ENCODE measurements at regions not wholly inside any gene's neighbourhood (a gene's known extent, or its start where the extent isn't known, plus 50 kb on each side); places are given as distances from the start of the nearest gene placed in this dataset.
"Not testable (repeated sequence)": the region's sequence is repeated elsewhere in the genome, so short reads cannot be mapped to it uniquely, and the experiment has no call there.

DNA sequence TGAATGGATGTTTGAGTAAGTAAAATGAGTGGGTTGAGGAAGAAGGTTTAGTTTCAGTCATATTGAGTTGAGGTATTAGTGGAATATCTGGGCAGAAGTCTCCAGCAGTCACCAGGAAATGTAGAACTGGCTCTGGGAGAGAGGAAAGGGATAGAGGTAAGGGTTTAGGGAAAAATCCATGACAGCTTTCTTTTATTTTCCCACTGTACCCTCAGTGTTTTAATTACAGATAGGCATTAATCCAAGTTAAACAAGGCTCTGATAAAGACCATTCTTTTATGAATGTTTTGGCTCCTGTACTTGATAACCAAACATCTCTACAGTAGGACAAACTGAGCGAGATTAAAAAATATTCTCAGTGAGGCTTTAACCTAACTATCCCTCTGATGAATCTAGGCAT is 318.4 kb upstream of the SYNCRIP start:
- DNase-seq (ENCODE audit: low spot score) = no peak

DNA sequence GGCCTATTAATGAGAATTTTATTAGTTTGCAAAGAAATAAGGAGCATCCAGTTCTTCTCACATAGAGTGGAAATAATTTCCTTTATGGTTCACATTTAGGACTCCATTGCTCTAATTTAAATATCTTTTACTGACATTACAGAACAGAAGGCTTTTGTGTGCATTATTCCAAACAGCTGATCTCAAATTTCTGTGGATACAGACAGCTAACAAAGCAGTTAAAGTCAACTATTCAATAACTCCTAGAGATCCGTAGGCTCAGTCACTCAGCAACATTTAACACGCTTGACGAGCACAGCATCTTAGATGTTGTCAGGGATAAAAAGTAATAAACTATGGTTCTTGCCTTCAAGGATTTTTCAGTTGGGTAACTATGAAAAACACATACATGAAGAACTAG is 305.8 kb upstream of the SYNCRIP start:
- no peak for DNase-seq (ENCODE audit: low spot score)

DNA sequence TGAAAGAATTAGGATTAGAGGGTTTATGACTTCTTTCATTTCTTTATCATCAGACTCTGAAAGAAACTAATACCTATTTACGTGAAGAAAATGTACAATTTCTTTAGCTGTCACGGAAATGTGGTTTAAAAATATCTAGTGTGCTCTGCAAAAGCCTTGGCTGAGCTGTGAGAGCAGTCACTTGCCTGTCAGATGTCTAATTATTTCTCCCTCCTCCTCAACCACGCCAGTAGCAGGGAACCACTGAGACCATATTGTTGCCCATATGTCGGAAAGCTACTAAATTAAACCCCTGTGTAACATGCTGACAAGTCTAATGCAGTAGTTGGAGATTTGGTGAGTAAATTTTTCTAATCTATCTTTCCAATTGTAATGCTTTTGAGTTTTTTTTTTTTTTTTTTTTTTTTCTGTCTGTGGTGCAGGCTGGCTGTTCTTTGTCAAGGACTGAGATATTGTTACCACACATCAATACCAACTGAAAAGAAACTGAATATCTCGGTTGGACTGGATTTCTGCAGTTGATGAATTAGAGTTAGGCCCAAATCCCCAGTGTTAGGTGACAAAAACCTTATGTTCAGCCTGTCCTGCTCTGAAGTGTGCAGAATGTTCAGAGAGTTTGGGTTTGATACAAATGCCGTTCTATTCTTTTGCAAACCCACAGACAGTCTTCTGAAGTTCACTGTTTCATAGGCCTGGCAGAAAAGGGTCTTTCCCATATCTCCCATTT is 302.9 kb upstream of the SYNCRIP start:
- DNase-seq (ENCODE audit: low spot score) = no peak

DNA sequence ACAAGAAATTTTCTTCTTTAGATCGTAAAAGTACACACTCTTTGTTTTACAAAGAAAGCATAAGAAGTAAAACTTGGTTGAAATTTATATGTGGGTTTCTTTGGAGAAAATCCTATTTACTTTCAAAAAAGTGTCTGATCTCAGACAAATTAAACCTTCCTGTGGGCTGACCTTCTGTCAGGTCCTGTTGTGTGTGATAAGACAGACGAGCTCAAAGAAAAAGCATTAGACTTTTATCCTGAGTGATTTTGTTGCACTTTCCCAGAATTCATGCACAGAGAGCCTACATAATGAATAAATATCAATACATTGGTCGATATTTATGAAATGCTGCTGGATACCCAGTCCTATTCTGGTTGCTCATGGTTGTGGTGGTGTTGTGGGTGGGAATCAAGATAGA is 302.1 kb upstream of the SYNCRIP start:
- no peak for DNase-seq (ENCODE audit: low spot score)

DNA sequence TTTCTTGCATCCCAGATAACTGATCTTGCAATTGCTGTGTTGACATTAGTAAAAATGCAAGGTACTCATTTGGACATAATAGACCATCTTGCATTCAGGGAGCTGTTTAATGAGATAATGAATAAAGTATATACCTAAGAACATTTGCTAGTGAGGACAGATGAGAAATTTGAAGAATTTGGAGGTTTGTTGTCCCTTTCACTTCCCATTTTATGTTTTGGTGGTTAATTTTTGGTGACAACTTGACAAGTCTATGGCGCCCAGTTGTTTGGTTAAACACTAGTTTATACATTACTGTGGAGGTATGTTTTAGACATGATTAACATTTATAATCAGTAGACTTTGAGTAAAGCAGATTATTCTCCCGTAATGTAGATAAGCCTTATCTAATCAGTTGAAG is 300.2 kb upstream of the SYNCRIP start:
- no peak for DNase-seq (ENCODE audit: low spot score)

DNA sequence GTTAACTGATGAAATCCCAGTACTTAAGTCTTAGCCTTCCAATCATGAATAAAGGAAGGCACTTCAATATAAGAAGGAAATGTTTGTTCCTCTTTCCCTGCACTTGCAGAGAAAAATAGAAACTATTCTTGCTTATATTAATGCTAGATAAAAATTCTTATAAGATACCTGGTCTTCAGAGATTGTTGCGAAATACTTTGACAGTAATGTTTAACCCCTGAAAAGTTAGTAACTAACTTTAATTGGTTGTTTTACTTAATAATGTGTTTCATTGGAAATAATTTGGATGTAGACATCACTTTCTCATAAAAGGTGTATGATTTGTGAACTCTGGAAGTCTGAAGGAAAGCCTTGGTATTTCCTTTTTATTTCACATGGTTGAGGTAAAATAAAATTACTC is 294.2 kb upstream of the SYNCRIP start:
- DNase-seq (ENCODE audit: low spot score) = no peak

DNA sequence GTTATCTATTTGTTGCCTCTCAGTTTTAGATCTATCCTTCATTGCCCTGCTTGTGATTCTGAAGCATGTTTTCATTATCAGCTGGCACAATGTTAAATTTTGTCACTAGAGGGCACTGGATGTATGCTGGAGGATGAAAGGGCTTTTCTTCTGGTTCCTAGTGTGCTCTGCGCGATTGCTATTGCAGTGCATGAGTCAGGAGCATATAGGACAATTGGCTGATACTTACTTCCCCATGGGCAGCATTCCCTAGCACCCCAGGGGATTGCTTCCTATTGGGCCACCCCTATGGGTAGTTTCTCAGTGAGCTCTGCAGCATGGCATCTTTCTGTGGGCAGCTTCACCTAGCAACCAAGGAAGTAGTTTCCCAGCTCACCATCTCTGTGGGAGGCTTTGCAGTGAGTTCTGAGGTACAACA is 280.3 kb upstream of the SYNCRIP start:
- peak; percentile 53 for DNase-seq (ENCODE audit: low spot score)

DNA sequence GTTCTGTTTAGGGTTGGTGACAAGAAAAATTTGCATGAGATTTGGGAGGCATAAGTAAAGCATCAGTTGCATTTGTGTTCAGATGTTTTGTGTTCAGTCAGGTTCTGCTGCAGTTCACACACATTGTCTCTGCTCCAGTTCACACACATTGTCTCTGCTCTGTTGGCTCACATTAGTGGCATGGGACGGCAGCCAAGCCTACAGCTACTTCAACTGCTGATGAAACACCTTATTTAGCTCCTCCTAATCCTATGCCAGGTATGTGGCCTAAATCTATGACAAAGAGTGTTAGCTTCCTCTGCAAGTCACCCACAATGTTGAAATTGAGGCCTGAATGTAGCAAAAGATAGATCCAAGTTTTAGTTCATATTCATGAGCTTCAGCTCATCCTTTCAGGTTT is 278.1 kb upstream of the SYNCRIP start:
- DNase-seq (ENCODE audit: low spot score) = no peak

DNA sequence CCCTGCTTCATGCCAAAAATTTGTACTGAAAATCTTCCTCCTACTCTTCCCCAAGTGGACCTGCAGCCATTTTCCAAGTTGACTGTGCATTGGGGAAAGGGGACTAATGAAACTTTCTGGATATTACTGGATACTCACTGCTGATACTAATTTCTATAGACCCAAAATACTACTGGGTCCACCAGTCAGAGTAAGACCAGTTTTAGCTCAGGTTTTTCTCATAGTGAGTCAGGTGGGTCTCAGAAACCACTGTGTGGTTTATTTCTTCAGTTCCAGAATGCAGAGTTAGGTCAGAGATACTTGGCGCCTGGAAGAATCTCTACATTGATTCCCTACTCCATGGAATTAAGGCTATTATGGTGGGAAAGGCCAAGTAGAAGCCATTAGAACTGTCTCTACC is 274.8 kb upstream of the SYNCRIP start:
- no peak for DNase-seq (ENCODE audit: low spot score)

DNA sequence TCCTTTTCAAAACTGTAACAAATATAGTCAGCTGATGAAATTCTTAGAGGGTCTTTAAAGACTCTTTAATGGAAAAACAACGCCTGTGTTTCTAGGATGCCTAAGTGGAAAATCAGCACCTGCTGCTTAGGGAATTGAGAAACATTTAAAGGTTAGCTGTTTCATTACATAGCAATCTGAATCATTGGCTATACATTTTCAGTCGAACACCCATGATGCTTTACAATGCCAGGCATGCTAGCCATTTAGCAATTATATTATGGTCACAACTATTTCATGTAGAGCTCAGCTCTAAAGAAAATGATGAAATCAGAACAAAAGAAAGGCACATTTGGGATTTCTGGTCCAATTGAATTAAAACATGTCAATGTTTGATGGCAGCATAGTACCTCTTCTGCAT is 270.3 kb upstream of the SYNCRIP start:
- no peak for DNase-seq (ENCODE audit: low spot score)

DNA sequence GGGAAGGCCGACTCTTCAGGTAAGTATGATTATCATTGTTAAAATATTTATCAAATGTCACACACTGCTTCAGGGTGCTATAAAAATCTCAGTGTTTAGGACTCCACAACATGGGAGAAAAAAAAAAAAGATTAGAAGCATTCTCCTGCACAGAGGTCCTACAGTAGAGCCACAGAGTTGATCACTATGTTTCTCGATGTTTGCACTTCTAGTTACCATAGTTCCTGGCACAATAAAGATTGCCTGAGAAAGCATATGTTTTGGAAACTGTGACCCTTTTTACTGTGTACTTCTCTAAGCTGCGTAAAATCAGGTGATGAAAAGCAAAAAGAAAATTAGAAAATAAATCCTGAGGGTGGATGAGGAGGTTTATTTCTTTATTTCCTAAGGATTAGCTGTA is 269.9 kb upstream of the SYNCRIP start:
- DNase-seq (ENCODE audit: low spot score) = no peak

DNA sequence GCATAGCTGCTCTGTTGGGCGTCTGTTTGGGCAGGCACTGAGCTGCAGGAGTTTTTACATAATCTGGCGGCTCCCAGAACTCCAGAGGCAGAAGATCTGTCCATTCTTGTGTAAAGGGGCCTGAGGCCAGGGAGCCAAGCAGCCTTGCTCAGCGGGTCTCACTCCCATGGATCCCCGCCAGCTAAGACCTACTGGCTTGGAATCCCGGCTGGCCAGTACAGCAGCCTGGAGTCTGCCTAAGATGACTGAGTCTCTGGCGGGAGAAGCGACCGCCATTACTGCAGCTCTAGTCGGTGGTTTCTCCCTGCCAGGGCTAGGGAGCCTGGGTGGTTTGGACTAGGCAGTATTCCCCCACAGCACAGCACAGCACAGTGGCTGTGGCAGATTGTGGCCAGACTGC is 268.4 kb upstream of the SYNCRIP start:
- DNase-seq (ENCODE audit: low spot score) = no peak

DNA sequence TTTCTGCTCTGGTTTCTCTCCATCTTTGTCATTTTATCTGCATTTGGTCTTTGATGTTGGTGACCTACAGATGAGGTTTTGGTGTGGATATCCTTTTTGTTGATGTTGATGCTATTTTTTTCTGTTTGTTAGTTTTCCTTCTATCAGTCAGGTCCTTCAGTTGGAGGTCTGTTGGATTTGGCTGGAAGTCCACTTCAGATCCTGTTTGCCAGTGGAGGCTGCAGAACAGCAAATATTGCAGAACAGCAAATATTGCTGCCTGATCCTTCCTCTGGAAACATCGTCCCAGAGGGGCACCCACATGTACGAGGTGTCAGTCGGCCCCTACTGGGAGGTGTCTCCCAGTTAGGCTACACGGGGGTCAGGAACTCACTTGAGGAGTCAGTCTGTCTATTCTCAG is 265.4 kb upstream of the SYNCRIP start:
- DNase-seq (ENCODE audit: low spot score) = not testable (repeated sequence)

DNA sequence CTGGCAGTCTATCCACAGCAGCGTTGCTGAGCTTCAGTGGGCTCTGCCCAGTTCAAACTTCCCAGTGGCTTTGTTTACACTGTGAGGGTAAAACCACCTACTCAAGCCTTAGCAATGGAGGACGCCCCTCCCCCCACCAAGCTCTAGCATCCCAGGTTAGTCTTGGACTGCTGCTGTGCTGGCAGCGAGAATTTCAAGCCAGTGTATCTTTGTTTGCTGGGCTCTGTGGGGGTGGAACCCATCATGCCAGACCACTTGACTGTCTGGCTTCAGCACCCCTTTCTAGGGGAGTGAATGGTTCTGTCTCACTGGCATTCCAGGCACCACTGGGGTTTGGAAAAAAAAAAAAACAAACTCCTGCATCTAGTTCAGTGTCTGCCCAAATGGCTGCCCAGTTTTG is 249.7 kb upstream of the SYNCRIP start:
- DNase-seq (ENCODE audit: low spot score) = no peak

DNA sequence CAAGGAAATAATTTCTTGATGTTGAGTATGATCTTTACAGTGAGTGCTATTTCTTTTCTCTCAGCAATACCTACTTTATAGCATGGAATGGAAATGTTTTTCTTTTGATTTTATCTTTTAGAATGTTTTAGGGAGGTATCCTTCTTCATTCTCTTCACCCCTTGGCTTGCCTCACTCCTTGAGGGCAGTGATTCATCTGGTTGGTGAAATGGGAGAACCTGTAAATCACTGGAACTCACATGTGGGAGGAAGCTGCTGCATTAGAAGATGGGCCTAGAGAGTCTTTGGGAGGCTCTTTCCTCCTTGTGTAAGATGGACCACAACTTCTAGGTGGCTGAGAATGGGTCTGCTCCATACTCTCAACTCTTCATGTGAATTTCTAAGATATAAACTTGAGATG is 244.8 kb upstream of the SYNCRIP start:
- DNase-seq (ENCODE audit: low spot score) = no peak

DNA sequence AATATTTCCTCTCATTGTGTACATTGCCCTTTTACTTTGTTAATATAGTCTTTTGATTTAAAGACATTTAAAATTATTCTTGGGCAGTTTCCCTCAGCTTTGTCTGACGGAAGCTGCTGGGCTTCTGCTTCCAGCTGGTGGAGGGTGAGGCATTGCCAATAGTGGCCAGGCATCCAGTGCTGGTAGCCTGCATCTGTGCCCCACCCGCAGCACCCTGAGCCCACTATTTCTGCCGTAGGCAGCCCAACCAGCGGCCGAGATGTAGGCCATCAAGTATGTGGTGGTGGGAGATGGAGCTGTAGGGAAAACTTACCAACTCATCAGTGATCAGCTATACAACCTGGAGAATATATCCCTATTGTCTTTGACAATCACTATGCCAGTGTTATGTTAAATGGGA is 226.0 kb upstream of the SYNCRIP start:
- DNase-seq (ENCODE audit: low spot score) = no peak

DNA sequence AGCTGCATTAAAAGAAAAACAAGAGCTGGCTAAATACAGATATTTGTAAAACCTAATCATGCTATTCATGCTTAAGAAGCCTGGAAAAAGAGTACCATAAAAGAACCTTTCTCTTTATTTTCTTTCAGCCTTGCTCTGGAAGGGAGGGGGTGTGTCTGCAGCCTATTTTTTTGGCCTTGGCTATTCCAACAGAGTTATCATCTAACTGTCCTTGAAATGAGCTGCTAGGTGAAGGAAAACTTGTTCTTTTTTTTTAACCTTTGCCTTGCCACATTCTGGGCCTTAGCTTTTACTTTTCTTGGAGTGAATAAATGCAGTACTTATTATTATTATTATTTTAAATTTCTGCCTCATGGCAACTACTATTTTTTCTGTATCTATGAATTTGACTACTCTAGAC is 224.9 kb upstream of the SYNCRIP start:
- DNase-seq (ENCODE audit: low spot score) = no peak

DNA sequence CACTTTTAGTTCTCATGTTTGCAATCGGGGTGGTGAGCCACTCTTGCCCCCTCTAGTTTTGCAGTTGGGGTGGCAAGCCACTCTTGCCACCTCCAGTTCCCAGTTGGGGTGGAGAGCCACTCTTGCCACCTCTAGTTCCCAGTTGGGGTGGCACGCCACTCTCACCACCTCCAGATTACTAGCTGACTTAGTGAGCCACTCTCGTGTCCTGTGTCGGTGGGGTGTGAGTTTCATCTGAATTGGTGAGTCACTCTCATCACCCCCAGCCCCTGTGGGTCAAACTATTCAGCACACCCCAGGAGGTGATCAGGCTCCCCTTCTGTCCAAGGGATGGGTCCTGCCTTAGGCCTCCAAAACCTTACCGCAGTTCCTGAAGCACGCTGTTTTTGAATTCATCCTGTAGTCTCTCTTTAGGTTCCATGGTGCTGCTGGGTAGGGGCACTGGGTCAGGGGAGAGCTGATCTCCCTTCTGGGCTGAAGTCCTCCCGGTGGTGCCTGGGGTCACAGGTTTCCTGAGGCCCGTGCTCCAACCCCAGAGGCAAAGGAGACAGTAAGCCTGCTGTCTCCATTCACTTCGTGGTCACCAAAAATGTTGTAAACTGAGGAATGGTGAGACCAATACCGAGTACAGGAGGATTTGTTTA is 224.2 kb upstream of the SYNCRIP start:
- peak; percentile 43 for DNase-seq (ENCODE audit: low spot score)

DNA sequence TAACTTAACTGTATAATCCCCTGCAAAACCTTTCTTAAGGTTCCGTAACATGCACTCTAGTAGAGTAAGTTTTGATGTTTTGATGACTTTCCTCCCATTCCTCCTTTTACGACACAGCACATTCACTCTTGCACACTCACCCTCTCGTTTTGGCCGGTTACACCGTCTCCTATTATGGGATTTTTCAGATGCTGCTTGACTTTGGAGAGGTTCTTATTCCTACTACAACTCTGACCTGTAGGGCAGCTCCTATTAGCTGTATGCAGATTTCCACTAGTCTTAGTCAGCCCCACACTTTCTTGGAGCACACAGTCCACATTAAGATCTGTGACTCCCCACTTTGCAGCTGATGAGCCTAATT is 223.7 kb upstream of the SYNCRIP start:
- no peak for DNase-seq (ENCODE audit: low spot score)

DNA sequence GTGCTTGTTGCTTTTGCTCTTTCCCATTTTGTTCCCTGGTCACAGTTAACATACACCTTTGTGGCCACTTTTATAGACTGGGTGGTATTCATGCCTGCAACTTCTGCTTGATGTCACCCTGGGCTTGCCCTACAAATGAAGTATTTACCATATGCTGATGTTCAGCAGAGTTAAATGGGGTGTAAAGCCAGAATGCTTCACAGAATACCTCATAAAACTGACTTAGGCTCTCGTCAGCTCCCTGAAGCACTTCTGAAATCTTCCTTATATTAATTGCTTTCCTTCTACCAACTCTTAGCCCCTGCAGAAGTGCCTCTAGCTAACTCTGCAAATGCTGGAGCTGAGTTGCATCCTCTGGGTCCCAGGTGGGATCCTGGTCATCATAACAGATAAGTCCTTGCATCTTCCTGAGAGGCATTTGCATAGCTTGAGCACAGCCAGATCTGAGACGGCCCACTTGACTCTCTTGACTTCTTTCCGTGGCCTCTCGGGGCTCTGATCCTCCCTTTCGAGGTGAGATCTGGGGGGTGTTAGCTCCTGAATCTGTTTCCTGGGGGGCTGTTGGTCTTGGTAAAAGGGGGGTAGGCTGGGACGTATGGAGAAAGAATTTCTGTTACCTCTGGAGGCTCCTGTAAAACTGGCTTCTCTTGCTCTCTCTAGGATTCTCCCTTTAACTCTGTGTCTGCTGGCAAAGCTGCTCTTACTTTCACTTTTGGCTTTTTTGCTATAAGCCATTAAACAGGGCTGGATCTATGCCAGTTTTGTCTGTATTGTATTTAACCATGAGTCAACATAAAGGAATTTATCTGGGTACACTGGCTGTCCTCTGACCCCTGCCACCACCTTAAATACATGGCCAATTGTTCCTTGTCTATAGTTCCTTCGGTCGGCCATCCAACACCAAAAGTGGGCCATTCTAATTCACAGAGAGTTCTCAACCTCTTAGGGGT is 223.0 kb upstream of the SYNCRIP start:
- DNase-seq (ENCODE audit: low spot score) = no peak

DNA sequence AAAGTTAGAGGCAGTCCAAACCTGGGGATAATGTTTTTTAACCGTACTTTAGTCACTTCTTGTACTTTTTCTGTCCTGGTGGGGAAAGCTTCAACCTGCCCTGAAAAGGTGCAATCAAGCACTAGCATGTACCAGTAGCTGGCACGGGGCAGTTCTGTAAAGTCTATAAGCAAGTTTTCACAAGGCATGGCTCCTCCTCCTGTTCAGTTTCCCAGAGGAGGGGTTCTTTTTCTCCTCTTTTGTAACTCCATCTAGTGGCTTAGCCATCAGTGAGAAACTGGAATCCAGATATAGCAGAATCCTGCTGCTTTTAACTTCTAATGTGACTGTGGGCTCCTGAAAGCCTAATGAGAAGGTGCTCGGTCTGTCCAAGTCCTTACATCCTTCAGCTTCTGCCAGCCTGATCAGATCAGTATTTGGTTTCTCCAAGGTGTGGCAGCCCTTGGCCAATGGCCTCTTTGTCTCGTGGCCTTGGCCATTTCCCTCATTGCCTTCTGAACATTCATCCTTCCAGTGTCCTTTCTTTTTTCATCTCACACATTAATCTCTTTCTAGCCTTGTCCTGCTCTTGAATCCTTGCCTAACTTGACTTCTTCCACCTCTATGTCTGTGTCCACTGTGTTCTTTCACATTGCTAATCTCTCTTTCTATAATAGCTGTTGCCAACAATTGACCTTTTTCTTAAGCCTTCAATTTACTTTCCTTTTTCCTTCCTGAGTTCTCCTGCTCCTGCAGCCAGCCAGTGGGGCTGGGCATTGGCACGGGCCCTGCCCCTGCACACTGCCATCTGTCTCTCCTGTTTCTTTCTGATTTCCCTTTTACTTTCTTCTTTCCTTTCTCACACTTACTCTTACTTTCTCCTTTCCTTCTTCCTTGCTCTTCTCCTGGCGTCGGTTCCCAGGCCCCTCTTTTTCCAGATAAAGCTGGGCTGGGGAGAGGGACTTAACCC is 222.0 kb upstream of the SYNCRIP start:
- DNase-seq (ENCODE audit: low spot score) = no peak

DNA sequence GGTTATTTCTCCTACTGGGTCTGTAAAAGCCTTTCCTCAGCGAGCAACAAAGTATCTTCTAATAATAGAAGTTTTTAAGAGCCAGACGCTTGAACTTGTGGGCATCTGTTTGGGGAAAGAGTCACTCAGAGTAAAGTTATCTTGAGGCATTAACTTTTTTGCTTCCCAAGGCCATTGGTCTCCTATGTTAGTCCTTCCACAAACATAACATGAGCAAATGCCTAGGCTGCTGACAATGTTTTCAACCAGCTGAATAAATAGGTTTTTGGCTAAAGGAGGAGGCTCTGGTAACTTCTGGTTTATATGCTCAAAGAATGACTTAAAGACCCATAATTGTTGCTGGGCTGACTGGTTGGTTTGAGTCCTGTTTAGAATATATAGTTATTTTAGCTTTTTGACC is 213.5 kb upstream of the SYNCRIP start:
- DNase-seq (ENCODE audit: low spot score) = no peak

Measured in ecto neural progenitor cell (in vitro differentiated cells).